ENCODE measurements at regions not wholly inside any gene's neighbourhood (a gene's known extent, or its start where the extent isn't known, plus 50 kb on each side); places are given as distances from the start of the nearest gene placed in this dataset.

DNA sequence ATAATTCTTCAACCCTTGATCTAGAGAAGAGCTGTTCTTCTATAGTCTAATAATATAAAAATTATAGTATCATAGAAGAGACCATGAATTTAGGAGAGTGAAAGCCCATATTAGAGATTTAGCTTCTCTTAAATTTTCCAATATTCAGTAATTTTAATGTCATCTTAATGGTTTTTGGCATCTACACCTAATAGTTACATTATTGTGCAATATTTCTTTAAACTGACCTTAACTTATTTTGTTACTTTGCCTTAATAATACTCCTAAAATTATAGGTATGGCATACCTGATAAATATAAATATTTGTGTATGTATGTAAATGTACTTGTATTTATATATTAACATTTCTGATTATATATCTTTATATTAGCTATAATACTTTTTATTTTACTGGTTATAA, 78.0 kb upstream of the CWC22 start:
- no peaks in the 10 kb centered on the region for H3K79me1 ChIP-seq (ENCODE audit: insufficient read depth, low read depth, low read length, poor library complexity, severe bottlenecking)
- Mint-ChIP-seq H3K4me3 (no peak overlapping the region), H3K36me3 (ENCODE audit: insufficient read depth in 1 of 3, low read depth in 3 of 3) (peaks cover 15 to 30% (median 20%) of the 10 kb centered on the region in 3 experiments), H3K27ac (no peak overlapping the region), H3K9me3 (peaks cover 23 to 29% of the 10 kb centered on the region in 2 experiments), H3K4me1 (no peaks in the 10 kb centered on the region), H3K27me3 (ENCODE audit: low read depth) (no peaks in the 10 kb centered on the region)
- no peak overlapping the region for H3K18ac ChIP-seq (ENCODE audit: insufficient read length, low read depth, low read length)
- DNase-seq: no peak
- no peak overlapping the region for H4K91ac ChIP-seq (ENCODE audit: insufficient read length, low read depth, low read length)
- no peak overlapping the region for H2BK5ac ChIP-seq (ENCODE audit: insufficient read length, low read length)
- H3K4ac ChIP-seq (ENCODE audit: low read depth, low read length): no peak overlapping the region
- no peak overlapping the region for H2AK5ac ChIP-seq (ENCODE audit: insufficient read length, low read length)
- H3K9me3 ChIP-seq (ENCODE audit: control insufficient read depth, low read depth, low read length): no peaks in the 10 kb centered on the region
- no peak overlapping the region for H3K27ac ChIP-seq (ENCODE audit: insufficient read length, low read depth, low read length)
- no peak overlapping the region for H3K56ac ChIP-seq (ENCODE audit: insufficient read length, low read depth, low read length)
- H3K9ac ChIP-seq (ENCODE audit: extremely low read depth, insufficient read length, low read length): no peak overlapping the region
- no peak overlapping the region for H3K4me2 ChIP-seq (ENCODE audit: insufficient read depth, insufficient read length, low read length)
- H3K4me1 ChIP-seq (ENCODE audit: insufficient read depth, low read length): no peaks in the 10 kb centered on the region
- no peak overlapping the region for H3K23ac ChIP-seq (ENCODE audit: insufficient read length, low read depth, low read length)
- H3K79me2 ChIP-seq (ENCODE audit: insufficient read depth, low read length): no peaks in the 10 kb centered on the region
- H3K14ac ChIP-seq (ENCODE audit: insufficient read depth, low read length): no peak overlapping the region
- no peak overlapping the region for H2BK20ac ChIP-seq (ENCODE audit: low read depth, low read length, poor library complexity, severe bottlenecking)
- H2AFZ ChIP-seq (ENCODE audit: low read length): no peak overlapping the region
- H2BK12ac ChIP-seq (ENCODE audit: insufficient read length, low read depth, low read length): no peak overlapping the region
- no peaks in the 10 kb centered on the region for H4K20me1 ChIP-seq (ENCODE audit: control insufficient read depth, insufficient read depth, insufficient read length)
- no peak overlapping the region for H2BK120ac ChIP-seq (ENCODE audit: low read depth, low read length, poor library complexity, severe bottlenecking)
- no peaks in the 10 kb centered on the region for H3K23me2 ChIP-seq (ENCODE audit: insufficient read length, low read depth, low read length, poor library complexity, severe bottlenecking)
- H3K27me3 ChIP-seq (ENCODE audit: insufficient read depth, low read length): no peaks in the 10 kb centered on the region
- no peak overlapping the region for H3T11ph ChIP-seq (ENCODE audit: low read length)
- H4K8ac ChIP-seq (replicated peaks; ENCODE audit: insufficient read length, low read depth, low read length): no peak overlapping the region
- TF ChIP-seq, protein P1, sequence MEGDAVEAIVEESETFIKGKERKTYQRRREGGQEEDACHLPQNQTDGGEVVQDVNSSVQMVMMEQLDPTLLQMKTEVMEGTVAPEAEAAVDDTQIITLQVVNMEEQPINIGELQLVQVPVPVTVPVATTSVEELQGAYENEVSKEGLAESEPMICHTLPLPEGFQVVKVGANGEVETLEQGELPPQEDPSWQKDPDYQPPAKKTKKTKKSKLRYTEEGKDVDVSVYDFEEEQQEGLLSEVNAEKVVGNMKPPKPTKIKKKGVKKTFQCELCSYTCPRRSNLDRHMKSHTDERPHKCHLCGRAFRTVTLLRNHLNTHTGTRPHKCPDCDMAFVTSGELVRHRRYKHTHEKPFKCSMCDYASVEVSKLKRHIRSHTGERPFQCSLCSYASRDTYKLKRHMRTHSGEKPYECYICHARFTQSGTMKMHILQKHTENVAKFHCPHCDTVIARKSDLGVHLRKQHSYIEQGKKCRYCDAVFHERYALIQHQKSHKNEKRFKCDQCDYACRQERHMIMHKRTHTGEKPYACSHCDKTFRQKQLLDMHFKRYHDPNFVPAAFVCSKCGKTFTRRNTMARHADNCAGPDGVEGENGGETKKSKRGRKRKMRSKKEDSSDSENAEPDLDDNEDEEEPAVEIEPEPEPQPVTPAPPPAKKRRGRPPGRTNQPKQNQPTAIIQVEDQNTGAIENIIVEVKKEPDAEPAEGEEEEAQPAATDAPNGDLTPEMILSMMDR (conservative IDR thresholded peaks at IDR 0.05): no peak
- H4K5ac ChIP-seq (ENCODE audit: insufficient read length, low read depth, low read length): no peak overlapping the region
- H2BK15ac ChIP-seq (ENCODE audit: low read depth, low read length): no peak overlapping the region

All from H9 (cell line).